ENCODE measurements at regions not wholly inside any gene's neighbourhood (a gene's known extent, or its start where the extent isn't known, plus 50 kb on each side); places are given as distances from the start of the nearest gene placed in this dataset.

GRCh38 chr1:229114315-229114714, 156.6 kb upstream of the RAB4A start:
- Histone ChIP-seq H3K9me3 (no peaks in the 10 kb centered on the region), H3K27me3 (ENCODE audit: insufficient read depth in 3 of 3, low read length in 2 of 3) (no peaks in the 10 kb centered on the region), H3K4me1 (no peaks in the 10 kb centered on the region), H3K27ac (no peak overlapping the region), H3K4me3 (no peak overlapping the region), H3K36me3 (ENCODE audit: insufficient read depth in 1 of 2, low read depth in 1 of 2) (no peaks in the 10 kb centered on the region)
- DNase-seq (no peak), ATAC-seq (no peak)
- intact Hi-C loops (cut with DNase I) = no loop called here
- TF ChIP-seq CTCF (IDR thresholded peaks at IDR 0.05) = no peak
- 39 to 46% (median 43%) methylated on average over 5 of the region's 5 CpGs for WGBS, 3 donors

- ATAC-seq (no peak), DNase-seq (no peak)
- H3K27me3 ChIP-seq (ENCODE audit: insufficient read depth in 3 of 3, low read length in 2 of 3) = no peaks in the 10 kb centered on the region
- TF ChIP-seq CTCF (IDR thresholded peaks at IDR 0.05) = no peak
- no peaks in the 10 kb centered on the region for H3K4me1 ChIP-seq
- H3K9me3 ChIP-seq = no peaks in the 10 kb centered on the region
- intact Hi-C loops (cut with DNase I) = no loop called here
- H3K4me3 ChIP-seq = no peak overlapping the region
- H3K36me3 ChIP-seq (ENCODE audit: insufficient read depth in 1 of 2, low read depth in 1 of 2) = no peaks in the 10 kb centered on the region
- WGBS, 3 donors = 45 to 50% (median 49%) methylated on average over 4 of the region's 4 CpGs
- H3K27ac ChIP-seq = no peak overlapping the region
These were observed 156.0 kb upstream of the RAB4A start for GRCh38 chr1:229114850-229115365.

- H3K4me1 ChIP-seq = no peaks in the 10 kb centered on the region
- H3K27me3 ChIP-seq (ENCODE audit: insufficient read depth in 3 of 3, low read length in 2 of 3) = no peaks in the 10 kb centered on the region
- H3K9me3 ChIP-seq = no peaks in the 10 kb centered on the region
- no peak for TF ChIP-seq CTCF (IDR thresholded peaks at IDR 0.05)
- WGBS, 3 donors = 92 to 95% (median 93%) methylated on average over 16 of the region's 16 CpGs
- H3K36me3 ChIP-seq (ENCODE audit: insufficient read depth in 1 of 2, low read depth in 1 of 2) = no peaks in the 10 kb centered on the region
- intact Hi-C loops (cut with DNase I) = no loop called here
- DNase-seq (no peak), ATAC-seq (no peak)
- H3K27ac ChIP-seq = no peak overlapping the region
- no peak overlapping the region for H3K4me3 ChIP-seq
These were observed 154.8 kb upstream of the RAB4A start for GRCh38 chr1:229116114-229116513.

- Histone ChIP-seq H3K9me3 (no peaks in the 10 kb centered on the region), H3K4me1 (no peaks in the 10 kb centered on the region), H3K27me3 (ENCODE audit: insufficient read depth in 3 of 3, low read length in 2 of 3) (no peaks in the 10 kb centered on the region), H3K27ac (no peak overlapping the region), H3K36me3 (ENCODE audit: insufficient read depth in 1 of 2, low read depth in 1 of 2) (no peaks in the 10 kb centered on the region), H3K4me3 (no peak overlapping the region)
- TF ChIP-seq CTCF (IDR thresholded peaks at IDR 0.05) = no peak
- intact Hi-C loops (cut with DNase I) = no loop called here
- WGBS, 3 donors = 40 to 64% (median 41%) methylated on average over 14 of the region's 14 CpGs
- ATAC-seq (no peak), DNase-seq (peak; percentile 43 to 62)
These were observed 153.1 kb upstream of the RAB4A start for GRCh38 chr1:229117664-229118300.

Data from psoas muscle (tissue), 7 donors.